ENCODE measurements at regions not wholly inside any gene's neighbourhood (a gene's known extent, or its start where the extent isn't known, plus 50 kb on each side); places are given as distances from the start of the nearest gene placed in this dataset.

- TF ChIP-seq EGR1 (IDR thresholded peaks at IDR 0.05; ENCODE audit: low read depth in 2 of 2) (no peak), CTCF (IDR thresholded peaks at IDR 0.05; ENCODE audit: low read depth, low read length, missing input control) (no peak), RAD21 (IDR thresholded peaks at IDR 0.05) (no peak)
Measured at GRCh38 chr2:208827109-208827508, 420.5 kb downstream of the PTH2R start.
